GM21515 (cell line): ENCODE measurements at regions not wholly inside any gene's neighbourhood (a gene's known extent, or its start where the extent isn't known, plus 50 kb on each side); places are given as distances from the start of the nearest gene placed in this dataset.

ENCODE experiments used
- ATAC-seq: cut with Tn5 transposase; IDR thresholded peaks from one replicate; pipeline ENCODE4 v1.9.1; 2021; ENCODE audit not compliant: unreplicated experiment

DNA sequence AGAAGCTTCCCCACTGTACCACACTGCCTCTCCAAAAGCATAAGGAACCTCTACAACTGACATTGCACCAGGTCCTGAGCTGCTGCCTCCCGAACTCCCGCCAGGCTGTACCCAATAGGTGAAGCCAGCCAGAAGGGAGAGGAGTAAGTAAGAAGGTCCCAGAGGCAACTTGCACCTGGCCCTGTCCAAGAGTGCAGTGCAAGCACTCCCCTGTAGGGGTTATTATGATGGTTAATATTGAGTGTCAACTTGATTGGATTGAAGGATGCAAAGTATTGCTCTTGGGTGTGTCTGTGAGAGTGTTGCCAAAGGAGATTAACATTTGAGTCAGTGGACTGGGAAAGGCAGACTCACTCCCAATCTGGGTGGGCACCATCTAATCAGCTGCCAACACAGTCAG is 879.3 kb upstream of the SLIT2 start:
- no peak for ATAC-seq

DNA sequence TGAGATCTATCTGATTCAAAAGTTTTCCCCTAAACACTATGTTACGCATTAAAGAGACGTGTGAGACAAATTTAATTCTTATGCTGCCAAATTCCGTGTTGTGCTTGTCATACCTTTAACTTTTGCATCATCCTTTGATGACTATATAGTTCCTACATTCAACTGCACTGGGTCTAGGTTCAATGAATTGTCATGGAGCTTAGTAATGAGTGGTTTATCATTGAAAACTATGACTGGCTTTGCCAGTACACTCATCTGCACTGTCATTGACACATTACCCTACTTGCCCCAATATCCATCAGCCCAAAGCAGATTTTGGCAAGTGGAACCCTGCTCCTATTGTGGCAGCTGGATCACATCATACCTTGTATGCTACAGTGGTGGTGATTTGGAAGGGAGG is 882.9 kb upstream of the SLIT2 start:
- no peak for ATAC-seq

DNA sequence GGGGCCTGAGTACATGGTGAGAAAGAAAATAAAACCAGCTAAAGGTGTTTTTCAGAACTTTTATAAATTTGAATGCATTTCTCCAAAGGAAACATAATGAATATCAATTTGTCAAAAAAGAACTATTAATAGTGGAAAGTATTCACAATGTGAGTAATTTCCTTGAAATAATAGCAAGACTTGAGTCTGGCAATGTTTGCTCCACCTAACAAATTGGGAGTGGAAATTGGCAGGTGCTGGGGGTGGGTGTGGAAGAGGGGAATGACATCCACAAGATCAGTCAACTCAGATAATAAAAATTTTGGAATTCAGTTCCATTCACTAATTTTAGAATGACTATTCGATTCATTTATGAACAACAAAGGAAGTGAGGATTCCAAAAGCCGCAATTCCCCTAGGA is 884.8 kb upstream of the SLIT2 start:
- ATAC-seq, result no peak

DNA sequence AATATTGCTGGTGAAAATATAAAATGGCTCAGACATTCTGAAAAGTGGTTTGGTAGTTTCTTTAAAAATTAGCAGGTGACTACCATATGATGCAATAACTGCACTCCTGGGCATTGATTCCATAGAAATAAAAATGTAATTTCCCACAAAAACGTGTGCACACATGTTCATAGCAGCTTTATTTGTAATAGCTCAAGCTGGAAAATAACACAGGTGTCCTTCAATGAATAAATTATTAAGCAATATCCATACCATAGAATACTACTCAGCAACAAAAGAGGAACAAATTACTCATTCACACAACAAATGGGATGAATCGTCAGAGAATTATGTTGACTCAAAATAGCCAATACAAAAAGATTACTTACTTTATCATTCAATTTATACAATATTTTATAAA is 893.7 kb upstream of the SLIT2 start:
- ATAC-seq, result no peak

DNA sequence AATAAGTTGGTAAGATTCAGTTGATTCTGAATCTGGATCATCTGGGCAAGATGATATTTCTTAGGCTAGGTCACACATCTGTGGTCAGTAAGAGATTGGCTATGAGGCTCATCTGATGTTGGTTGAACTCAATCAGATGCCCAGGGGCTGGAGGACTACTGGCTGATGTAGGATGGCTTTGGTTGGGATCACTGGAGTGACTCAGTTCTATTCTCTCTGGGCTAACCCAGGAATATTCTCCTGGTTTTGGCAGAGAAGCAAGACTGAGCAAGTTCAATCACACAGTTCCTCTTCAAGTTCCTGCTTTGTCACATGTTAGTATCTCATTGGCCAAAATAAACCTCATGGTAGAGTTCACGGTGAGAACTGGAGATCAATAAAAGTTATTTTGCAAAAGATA is 902.3 kb upstream of the SLIT2 start:
- ATAC-seq, result no peak

DNA sequence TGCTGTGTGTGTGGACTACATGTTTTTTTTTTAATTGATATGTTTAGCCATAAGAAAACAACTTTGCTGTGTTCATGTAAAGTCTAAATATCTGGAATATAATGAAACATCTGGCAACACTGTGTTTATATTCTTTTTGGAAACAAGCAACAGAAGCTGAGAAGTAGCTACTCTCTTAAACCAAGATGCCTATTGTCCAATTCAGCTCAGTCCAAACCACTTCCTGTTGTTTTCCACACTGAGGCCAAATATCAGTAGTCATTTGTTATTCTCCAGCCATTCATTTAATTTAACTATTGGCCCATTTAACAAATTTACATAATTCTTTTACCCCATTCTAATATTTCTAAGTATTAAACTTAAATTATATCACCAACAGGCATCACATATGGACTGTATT is 903.0 kb upstream of the SLIT2 start:
- ATAC-seq, result no peak

DNA sequence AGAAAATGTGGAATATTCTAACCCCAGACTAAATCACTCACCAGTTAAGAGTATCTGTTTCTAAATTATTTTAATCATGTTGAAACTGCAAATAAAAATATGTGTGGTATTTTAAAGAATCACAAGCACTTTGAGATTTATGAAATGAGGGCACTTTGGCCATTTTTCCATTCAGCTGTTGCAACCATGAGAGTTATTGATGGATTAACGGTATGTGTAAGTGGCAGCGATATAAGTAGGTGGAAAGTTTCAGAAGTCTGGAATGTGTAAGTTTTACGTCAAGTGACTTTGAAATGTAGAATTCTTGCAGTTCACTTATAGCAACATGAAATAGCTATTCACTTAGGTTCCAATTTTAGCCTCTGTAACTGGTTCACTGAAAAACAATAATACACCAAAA is 905.1 kb upstream of the SLIT2 start:
- no peak for ATAC-seq

DNA sequence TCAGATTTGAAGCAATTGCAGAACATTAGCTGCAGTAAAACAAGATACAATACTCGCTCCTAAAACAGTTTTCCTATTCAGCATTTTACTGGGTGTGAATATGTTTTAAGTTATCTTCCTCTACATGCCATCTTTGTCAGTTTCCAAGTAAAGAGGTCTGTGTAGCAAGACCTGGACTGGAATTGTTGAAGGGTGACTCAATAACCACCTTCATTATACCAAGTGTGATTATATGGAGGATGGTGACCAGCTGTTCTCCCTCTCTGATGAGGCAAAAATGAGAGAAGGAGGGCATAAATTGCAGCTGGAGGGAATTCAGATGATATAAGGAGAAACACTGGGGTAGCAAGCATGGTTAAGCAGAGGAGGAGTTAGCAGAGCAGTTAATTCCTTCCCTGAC is 922.1 kb upstream of the SLIT2 start:
- no peak for ATAC-seq

DNA sequence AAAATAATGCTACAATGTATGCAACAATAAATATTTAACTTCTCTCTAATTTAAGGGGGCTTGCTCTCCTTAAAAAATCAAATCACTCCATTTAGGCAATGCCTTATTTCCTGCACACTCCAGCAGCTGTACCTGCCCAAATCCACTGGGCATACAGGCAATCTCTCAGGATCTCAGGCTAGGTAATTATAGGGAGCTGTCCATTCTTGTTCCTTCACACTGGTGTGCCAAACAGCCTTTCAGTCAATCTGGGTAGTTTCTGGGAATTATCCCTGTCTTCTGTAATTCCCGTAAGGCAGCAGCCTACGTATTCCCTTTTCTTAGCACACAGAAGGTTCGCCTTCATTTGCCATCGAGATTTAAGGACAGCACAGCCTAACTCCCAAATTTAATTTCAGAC is 922.6 kb upstream of the SLIT2 start:
- no peak for ATAC-seq

DNA sequence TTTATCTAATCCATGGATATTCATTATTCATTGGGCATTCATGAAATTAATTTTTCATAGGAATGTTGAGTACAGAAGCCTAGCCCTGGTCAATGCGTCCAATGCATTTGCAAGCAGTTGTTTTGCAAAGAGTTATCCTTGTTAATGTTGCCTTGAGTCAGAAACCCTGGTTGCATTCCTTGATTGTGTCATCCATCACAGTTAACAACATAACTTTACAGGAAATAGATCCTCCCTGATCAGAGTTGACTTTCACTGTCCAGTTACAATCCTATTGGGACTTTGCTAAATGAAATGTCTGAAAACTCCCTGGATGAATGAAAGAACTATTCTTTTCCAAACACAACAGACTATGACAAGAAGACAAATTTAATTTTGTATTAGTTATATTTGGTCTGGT is 924.3 kb upstream of the SLIT2 start:
- ATAC-seq, result no peak

DNA sequence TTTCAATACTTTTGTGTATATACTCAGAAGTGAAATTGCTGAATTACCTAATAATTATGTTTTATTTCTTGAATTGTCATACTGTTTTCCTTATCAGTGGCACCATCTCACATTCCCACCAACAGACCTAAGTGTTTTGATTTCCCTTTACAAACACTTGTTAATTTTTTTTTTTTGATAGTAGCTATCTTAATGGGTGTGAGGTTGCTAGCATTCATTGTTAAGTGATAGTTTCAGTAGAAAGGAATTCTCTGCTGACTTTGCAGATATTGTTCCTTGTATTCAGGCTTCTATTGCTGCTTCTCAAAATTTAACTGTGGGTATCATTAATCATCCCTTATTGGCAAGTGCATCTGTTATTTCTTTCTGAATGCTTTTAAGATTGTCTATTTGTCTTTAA is 927.5 kb upstream of the SLIT2 start:
- ATAC-seq, result no peak

DNA sequence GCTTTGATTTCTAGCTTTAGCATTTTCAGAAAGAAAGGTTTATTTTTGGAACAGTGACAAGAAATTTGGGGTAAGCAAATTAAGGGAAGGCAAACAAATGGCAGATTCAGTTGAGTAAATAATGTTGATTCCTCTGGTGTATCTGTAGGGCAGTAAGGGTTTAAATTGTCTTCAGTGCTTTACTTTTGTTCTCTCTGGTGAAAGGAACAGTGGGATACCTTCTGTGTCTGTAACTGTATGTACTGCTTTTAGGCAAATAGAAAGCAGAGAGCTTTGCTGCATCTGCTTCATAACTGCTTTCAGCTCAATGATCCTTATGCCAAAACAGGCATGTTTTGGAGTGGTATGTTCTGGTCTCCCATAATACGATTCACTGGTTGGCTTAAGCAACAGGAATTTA is 932.1 kb upstream of the SLIT2 start:
- ATAC-seq, result no peak

DNA sequence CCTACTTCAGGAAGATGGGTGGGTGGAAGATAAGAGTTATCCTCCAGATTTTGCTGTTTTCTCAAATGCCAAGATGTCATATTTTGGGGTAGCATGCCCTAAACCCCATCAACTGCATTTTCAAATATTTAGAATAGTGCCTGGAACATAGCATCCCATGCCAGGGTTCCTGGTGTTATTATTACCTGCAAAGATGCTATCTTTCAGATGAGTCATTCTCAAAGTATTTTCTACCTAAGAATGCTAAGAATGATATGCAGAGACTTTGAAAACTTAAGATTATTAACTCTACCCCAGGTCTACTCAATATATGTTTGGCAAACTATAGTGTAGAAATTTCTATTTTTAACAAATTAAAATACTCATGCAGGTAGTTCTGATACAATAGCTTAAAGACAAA is 934.3 kb upstream of the SLIT2 start:
- no peak for ATAC-seq

DNA sequence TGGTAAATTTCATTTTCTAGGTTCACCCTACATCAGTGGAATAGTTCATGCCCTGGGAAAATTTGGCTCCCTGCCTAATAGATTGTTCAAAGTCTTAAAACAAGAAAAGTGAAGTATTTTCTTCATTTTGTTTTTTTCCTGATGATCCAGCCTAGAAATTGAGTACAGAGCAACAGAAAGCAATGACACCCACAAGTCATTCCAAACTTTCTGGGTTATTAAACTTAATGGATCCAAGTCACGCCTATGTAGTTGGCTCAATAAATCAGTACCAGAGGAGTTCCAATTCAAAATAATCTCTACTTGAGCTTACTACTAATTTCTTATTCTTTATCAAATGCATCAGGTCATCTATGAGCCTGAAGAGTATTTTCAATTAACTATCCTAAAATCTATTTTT is 937.6 kb upstream of the SLIT2 start:
- no peak for ATAC-seq

DNA sequence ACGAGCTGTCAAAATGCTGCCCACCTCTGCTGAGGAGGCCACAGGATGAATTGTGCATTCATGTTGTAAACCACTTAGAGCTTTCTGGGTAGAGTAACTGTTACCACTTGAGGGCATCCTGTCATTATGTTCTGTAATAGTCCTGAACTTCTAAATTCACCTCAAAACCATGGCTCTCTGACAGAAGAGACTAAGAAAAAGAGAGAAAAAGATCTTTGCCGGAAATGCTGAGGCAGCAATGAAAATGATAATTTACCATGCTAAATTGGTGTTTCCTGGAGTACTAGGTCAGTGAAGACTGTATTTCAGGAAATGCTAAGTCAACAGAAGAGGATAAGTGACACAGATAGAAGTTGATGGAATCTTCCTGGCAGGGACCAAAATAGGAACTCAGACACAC is 942.3 kb upstream of the SLIT2 start:
- ATAC-seq, result no peak

DNA sequence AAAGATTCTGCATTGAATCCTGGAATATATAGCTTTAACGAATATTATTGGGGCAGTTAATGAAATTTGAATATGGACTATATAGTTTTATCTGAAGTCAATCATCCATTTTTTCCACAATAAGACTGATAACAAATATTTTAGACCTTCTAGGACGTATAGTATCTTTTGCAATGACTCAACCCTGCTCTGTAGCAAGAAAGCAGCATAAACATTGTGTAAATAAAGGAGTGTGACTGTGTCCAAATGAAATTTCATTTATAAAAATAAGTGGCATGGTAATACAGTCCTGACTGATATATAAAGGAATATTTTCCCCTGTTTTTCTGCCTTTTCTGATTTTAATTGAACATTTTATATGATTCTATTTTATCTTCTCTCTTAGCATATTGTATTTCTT is 947.7 kb upstream of the SLIT2 start:
- no peak for ATAC-seq

DNA sequence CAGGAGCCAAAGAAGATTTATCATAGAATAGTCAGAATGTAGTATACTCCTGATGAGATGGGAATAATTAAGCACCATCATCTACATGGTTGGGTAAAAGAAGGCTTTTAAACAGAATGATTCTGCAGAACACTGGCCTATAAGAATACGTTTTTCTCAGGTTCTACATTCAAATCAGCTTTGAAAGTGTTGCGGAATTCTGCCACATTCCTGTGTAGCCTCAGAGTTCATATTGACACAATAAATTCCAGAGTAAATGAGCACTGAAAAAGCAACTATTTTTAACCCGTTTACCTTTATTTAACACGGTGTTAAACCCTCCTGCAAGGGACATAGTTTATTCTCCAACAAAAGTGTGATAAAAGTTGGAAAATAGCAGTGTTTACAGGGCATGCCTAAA is 950.2 kb upstream of the SLIT2 start:
- ATAC-seq, result no peak

DNA sequence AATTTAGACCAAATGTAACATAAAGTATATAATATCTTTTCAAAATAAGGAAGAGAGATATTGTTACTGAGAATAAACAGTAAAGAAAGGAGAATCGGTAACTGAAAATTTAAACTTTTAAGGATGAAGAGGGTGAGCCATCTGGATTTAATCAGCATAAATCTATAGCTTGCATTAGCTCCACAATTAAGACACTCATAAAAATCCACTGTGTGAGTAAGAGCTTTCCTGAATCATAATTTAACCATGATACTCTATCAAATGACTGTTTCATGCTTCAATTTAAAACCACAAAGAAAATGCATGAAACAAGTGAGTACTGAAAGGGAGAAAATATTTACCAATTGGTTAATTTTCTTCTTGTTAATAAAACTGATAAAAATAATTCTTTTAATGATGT is 951.5 kb upstream of the SLIT2 start:
- no peak for ATAC-seq

DNA sequence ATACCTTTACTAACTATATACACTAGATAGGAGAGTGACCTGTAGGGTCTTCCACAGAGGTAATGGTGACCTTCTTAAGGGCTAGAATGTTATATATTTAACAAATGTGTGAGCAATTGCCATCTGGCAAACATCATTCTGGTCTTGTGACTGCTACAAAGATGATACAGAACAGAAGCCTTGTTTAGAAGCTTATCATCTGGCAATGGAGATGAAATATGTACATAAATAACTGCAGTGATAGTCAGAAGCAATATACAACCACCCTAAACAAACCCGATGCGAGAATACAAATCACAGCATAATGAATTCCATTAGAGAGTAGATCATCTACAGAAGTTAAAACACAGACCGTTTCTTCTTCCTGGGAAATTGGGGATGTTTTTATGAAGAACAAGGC is 952.7 kb upstream of the SLIT2 start:
- ATAC-seq, result no peak

DNA sequence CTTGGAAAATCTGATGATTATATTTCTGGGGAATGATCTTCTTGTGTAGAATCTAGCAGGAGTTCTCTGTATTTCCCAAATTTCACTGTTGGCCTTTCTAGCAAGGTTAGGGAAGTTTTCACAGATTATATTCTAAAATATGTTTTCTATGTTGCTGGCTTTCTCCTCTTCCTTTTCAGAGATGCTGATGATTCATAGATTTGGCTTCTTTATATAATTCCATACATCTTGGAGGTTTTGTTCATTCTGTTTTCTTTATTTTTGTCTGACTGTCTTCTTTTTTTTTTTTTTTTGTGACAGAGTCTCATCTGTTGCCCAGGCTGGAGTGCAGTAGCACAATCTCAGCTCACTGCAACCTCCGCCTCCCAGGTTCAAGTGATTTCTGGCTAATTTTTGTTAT is 957.9 kb upstream of the SLIT2 start:
- ATAC-seq, result no peak

DNA sequence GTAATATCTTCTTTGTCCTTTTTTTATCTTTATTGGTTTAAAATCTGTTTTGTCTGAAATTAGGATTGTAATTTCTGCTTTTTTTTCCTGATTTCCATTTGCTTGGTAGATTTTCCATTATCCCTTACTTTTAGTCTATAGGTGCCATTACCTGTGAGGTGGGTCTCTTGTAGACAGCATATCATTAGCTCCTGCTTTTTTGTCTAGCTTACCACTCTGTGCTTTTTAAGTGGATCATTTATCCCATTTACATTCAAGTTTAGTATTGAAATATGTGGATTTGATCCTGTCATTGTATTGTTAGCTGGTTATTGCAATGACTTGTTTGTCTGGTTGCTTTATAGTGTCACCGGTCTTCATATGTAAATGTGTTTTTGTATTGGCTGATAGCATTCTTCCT is 958.6 kb upstream of the SLIT2 start:
- ATAC-seq, result no peak

DNA sequence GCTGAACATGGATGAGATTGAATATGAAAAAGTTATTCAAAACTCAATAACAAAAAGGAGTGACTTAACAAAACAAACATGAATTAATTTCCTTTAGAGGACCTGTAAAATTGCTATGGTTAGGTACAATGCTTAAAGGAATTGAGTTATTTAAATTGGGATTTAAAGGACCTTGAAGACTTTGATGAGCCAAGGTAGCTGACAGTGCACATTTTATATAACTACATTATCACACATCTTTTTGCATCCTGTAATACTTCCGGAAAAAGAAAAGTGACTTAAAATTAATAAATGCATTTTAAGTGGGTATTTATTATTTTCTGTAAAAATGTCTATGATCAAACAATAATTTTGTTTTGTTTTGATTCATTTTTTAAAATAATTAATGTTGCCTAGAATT is 964.8 kb upstream of the SLIT2 start:
- ATAC-seq, result no peak

DNA sequence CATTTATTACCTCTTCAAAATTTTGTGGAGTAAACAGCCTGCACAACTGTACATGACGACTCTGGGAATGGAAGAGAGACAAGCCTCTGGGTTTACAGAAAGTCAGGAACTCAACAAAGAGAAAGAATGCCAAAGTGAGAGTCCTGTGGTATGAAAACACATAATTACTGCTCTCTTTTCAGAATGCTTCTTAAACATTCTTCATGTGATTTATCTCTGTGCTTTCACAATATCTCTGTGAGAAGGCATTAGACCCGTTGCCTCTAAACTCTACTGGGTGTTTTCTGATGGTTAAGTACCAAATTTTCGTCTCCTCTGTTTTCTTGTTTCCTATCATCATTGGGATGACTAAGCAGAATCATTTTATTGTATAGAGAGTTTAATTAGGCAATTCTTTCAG is 966.6 kb upstream of the SLIT2 start:
- no peak for ATAC-seq

DNA sequence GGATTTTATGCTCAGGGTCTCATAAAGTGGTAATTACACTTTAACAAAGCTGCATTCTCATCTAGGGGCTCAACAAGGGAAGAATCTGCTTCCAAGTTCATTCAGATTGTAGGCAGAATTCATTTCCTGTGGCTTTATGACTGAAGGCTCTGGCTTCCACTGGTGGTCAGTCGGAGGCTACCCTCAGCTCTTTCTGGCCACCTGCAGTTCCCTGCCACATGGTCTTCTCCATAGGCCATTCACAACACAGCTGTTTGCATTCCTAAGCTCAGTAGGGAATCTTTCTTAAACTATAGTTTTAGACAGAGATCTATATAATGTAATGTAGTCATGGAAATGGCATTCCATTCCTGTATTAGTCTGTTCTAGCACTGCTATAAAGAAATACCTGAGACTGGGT is 973.0 kb upstream of the SLIT2 start:
- no peak for ATAC-seq
